ENCODE measurements at regions not wholly inside any gene's neighbourhood (a gene's known extent, or its start where the extent isn't known, plus 50 kb on each side); places are given as distances from the start of the nearest gene placed in this dataset.

DNA sequence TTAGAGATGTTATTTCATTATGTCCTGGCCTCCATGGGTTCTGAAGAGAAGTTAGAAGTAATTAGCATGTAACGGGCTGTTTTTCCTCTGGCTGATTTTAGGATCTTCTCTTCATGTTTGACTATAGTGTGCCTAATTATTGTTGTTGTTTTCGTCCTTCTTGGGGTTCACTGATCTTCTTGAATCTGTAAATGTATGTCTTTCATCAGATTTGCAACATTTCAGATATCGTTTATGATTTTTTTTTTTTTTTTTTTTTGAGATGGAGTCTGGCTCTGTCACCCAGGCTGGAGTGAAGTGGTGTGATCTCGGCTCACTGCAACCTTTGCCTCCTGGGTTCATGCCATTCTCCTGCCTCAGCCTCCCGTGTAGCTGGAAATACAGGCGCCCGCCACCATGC is 246.7 kb downstream of the TFAP2C start:
- TF ChIP-seq, protein P1, sequence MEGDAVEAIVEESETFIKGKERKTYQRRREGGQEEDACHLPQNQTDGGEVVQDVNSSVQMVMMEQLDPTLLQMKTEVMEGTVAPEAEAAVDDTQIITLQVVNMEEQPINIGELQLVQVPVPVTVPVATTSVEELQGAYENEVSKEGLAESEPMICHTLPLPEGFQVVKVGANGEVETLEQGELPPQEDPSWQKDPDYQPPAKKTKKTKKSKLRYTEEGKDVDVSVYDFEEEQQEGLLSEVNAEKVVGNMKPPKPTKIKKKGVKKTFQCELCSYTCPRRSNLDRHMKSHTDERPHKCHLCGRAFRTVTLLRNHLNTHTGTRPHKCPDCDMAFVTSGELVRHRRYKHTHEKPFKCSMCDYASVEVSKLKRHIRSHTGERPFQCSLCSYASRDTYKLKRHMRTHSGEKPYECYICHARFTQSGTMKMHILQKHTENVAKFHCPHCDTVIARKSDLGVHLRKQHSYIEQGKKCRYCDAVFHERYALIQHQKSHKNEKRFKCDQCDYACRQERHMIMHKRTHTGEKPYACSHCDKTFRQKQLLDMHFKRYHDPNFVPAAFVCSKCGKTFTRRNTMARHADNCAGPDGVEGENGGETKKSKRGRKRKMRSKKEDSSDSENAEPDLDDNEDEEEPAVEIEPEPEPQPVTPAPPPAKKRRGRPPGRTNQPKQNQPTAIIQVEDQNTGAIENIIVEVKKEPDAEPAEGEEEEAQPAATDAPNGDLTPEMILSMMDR (IDR thresholded peaks at IDR 0.05; ENCODE audit: borderline replicate concordance, insufficient read depth, low read depth, low read length) = no peak
- H3K4me3 ChIP-seq (ENCODE audit: low read depth, low read length) = no peak overlapping the region

DNA sequence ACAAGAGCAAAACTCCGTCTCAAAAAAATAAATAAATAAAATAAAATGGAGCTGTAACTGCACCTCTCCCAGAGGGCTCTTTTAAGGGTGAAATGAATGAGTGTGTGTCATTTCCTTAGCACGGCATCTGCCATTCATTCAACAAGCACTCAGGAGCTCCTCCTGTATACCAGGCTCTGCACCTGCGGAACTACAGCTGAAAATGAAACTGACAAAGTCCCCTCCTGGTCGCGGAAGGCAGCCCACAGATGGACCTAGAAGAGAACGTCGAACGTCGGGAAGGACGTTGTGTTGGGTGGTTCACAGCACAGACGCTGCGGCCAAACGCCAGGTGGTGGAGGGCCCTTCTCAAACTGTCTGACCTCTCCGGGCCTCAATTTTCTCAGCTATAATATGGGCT is 256.4 kb downstream of the TFAP2C start:
- H3K4me3 ChIP-seq (ENCODE audit: low read depth, low read length) = no peak overlapping the region
- TF ChIP-seq, protein P1 (IDR thresholded peaks at IDR 0.05; ENCODE audit: borderline replicate concordance, insufficient read depth, low read depth, low read length) = no peak

DNA sequence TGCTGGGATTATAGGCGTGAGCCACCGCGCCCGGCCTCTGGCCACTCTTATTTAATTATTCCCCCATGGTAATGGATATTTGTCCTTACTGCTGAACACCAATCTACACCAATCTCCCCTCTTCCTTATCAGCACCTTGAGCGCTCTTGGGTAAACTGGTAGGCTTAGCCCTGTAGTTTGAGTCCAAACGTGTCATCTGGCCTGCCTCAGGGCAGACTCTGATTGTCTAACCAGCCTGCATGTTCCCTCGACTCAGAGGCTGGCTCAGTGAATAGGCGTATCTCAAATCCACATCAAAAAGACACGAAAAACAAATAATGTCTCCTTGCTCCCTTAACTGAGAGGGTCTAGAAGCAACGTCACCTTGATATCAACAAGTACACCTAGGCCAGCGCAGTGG is 260.9 kb downstream of the TFAP2C start:
- TF ChIP-seq, protein P1 (IDR thresholded peaks at IDR 0.05; ENCODE audit: borderline replicate concordance, insufficient read depth, low read depth, low read length) = no peak
- no peak overlapping the region for H3K4me3 ChIP-seq (ENCODE audit: low read depth, low read length)

DNA sequence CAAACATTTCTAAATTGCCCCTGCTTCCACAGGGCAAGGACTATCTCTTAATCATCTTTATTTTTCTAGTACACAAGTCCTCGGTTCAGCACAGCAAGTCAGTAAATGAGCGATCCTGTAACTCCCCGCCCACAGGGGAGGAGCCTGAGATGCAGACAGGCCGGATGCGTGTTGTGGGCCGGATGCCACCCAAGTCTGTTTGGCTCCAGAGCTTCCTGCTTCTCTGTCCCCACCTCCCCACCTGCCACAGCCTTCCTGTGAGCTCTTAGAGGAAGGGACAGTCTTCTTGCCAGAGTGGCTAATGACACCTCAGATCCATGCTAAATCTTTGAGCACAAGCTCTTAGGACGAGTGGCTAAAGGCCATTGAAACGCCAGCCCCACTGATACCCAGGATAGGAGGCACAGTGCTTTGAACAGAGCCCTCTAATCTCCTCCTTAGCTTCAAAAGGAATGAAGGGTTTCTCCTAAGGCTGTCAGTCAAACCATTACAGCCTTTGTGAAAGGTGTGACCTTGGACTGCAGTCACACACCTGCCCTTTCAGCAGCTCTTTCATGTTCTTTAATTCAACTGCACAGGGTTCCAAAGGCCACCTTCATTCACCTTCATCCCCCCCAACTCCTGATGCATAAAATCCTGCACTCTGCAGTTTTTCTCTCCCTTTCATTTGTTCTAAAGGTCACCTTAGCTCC is 264.3 kb downstream of the TFAP2C start:
- TF ChIP-seq, protein P1 (IDR thresholded peaks at IDR 0.05; ENCODE audit: borderline replicate concordance, insufficient read depth, low read depth, low read length) = no peak
- H3K4me3 ChIP-seq (ENCODE audit: low read depth, low read length) = no peak overlapping the region

DNA sequence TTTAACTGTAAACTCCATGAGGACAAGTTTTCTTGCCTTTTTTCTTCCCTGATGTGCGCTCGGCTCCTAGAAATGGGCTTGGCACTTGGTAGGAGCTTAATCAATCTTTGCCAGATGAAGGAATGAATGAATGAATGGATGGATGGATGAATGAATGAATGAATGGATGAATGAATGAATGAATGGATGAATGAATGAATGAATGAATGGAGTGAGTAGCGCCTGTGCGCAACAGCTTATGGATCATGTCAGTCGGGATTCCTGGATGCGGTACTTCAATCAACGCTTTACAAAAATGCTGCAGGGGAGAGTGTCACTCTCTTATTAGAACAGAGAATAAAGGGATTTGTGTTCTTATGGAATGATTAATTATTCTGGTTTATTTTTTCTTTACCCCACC is 267.3 kb downstream of the TFAP2C start:
- TF ChIP-seq, protein P1 (IDR thresholded peaks at IDR 0.05; ENCODE audit: borderline replicate concordance, insufficient read depth, low read depth, low read length) = no peak
- H3K4me3 ChIP-seq (ENCODE audit: low read depth, low read length) = no peak overlapping the region

DNA sequence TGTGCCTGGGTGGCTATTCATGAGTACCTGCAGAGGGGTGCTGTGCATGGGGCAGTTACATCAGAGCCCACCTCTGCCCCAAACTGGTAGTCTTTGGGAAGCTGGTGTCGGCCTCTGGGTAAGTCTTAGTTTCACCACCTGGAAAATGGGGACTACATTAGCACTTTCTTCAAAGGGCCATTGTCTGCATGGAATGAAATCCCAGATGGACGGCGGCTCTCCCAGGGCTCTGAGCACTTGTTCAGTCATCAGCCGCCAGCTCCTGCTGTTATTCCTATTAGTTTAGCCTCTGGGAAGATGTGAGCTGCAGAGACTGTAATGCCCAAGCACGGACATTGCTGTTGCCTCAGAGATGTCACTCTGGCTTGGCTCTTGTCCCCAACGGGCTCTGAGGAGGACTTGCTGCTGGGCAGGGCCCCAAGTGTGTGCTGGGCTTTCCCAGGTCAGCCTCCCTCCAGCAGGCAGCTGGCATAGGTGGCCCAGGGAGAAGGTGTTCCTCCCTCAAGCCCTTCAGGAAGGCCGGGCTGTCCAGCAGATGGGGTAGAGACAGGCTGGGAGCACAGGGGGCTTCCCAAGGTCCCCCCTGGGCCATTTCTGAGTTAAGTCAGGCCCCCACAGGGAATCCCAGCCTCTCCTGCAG is 268.3 kb downstream of the TFAP2C start:
- H3K4me3 ChIP-seq (ENCODE audit: low read depth, low read length) = no peak overlapping the region
- TF ChIP-seq, protein P1 (IDR thresholded peaks at IDR 0.05; ENCODE audit: borderline replicate concordance, insufficient read depth, low read depth, low read length) = no peak

DNA sequence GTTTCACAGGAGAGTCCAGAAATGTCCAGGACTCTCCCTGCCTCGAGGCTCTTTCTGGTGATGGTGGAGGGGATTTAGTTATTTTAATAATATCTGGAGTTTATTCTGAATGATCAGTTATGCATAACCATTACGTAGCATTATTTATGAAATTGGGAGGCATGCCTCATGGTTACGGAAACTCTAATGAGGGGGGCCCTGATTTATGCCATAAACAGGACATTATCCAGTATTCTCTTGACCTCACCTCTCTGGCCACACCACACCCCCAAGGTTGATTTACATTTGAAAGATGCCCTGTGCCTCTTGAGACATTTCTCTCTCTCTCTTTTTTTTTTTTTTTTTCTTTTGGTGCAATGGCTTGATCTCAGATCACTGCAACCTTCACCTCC is 268.8 kb downstream of the TFAP2C start:
- TF ChIP-seq, protein P1 (IDR thresholded peaks at IDR 0.05; ENCODE audit: borderline replicate concordance, insufficient read depth, low read depth, low read length) = no peak
- no peak overlapping the region for H3K4me3 ChIP-seq (ENCODE audit: low read depth, low read length)
